ENCODE measurements at regions not wholly inside any gene's neighbourhood (a gene's known extent, or its start where the extent isn't known, plus 50 kb on each side); places are given as distances from the start of the nearest gene placed in this dataset.

DNA sequence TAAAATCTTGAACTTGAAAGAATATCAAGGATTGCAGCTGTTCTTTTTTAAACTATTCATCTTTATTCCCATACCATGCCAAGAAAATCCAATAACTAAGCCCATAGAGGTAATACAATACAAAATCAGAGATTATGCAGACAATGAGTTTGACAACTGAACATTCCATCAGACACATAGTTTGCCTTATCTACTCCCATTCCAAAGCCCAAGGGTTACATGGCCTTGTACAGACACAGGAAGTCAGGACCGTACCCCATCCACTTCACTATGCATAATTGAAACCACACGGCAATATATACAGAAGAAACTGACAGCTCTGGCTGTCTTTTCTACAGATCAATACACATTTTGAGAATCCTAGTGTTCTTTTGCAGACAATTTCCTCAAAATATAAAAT lies 181.3 kb downstream of the TMX3 start:
- H3K4me3 ChIP-seq (ENCODE audit: low read length), result no peak overlapping the region
- DNase-seq (ENCODE audit: low read depth, low spot score), result no peak

DNA sequence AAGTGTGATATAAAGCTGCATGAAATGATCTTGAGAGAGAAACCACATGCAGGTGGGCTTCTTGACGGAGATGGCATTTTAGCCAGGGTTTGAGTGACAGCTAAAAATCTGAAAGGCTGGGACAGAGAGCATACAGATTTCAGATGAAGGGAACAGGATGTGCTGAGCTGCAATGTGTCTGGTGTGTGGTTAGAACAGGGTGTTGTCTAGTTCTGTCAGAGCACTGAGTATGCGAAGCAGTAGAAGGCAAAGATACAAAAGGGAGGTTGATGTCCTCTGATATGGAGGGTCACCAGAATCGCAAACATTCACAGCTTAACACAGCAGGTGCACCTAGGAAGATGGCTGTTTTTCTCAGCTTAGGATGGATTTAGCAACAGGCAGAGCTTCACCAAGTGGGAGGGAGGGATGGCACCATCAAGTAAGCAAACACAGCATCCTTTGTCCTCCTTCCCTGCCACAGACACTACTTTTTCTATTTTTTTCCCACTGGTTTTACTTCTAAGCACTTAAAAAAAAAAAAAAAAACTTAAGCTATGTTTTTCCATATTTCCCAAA lies 182.5 kb downstream of the TMX3 start:
- no peak overlapping the region for H3K4me3 ChIP-seq (ENCODE audit: low read length)
- DNase-seq (ENCODE audit: low read depth, low spot score), result peak; percentile 31

DNA sequence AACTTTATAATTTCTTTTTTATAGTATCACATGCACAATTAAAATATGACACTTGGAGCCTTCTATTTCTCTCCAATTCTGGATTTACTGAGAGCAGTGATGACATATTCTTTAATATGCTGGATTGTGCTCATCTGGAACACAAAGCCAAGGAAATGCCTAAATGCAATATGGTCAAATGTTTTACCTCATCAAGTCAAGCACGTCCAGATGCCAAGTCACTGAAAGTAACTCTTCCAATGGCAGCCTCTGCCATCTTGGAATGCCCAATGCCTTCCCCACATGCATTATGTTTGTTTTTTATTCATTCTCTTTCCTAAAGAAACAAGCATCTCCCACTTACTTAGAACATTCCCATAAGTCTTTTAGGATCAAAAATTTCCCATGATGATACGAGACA lies 189.8 kb downstream of the TMX3 start:
- no peak overlapping the region for H3K4me3 ChIP-seq (ENCODE audit: low read length)
- no peak for DNase-seq (ENCODE audit: low read depth, low spot score)

- no peak overlapping the region for H3K4me3 ChIP-seq (ENCODE audit: low read length)
- DNase-seq (ENCODE audit: low read depth, low spot score), result no peak
Observed at GRCh38 chr18:68520406-68521075, 194.4 kb downstream of the TMX3 start.

DNA sequence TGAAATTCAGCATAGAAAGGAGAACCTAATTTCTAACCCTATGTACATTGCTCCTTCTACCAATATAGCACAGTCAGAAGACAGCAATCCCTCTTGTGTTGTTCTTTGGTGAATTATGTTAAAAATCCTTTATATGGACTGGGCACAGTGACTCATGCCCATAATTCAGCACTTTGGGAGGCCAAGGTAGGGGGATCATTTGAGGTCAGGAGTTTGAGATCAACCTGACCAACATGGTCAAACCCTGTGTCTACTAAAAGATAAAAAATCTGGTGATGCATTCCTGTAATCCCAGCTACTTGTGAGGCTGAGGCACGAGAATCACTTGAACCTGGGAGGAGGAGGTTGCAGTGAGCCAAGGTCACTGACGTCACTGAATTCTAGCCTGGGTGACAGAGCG lies 195.6 kb downstream of the TMX3 start:
- DNase-seq (ENCODE audit: low read depth, low spot score), result no peak
- no peak overlapping the region for H3K4me3 ChIP-seq (ENCODE audit: low read length)

DNA sequence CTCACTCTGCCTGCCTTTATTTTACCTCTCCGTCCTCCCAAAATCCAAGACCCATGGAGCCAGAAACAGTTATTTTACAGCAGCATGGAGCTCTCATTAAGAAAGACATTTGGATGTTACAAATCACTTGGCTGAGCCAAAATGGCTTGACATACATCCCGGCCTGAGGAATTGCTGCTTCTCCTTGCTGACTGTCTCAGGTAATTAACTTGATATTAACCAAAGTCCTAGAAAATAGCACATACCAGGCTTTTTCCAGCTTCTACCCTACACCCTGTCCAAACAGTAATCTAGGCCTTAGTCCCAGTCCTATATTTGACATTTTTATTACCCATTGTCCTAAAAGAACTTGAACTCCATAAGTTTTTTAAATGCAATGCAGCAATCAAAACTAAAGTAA lies 205.0 kb downstream of the TMX3 start:
- DNase-seq (ENCODE audit: low read depth, low spot score), result no peak
- no peak overlapping the region for H3K4me3 ChIP-seq (ENCODE audit: low read length)

GRCh38 chr18:68507781-68508180 lies 207.1 kb downstream of the TMX3 start:
- DNase-seq (ENCODE audit: low read depth, low spot score), result no peak
- H3K4me3 ChIP-seq (ENCODE audit: low read length), result no peak overlapping the region

DNA sequence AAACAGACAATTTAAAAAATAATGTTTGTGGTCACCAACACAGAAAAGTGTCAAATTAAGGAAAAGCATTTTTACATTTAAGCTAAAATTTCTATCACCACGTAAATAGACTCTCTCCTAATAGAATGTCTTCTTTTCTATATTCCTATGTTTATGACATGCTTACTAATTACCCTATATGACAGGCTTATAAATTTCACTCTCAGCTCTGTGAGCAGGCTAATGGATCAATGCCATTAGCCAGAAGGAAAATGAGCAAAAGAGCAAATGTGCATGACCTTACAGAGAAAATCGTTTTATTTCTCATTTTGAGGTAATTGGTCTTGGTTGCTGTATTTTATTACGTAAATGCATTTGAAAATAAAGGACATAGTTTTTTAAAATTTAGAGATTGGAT lies 209.7 kb downstream of the TMX3 start:
- H3K4me3 ChIP-seq (ENCODE audit: low read length), result no peak overlapping the region
- DNase-seq (ENCODE audit: low read depth, low spot score), result no peak

- no peak overlapping the region for H3K4me3 ChIP-seq (ENCODE audit: low read length)
- DNase-seq (ENCODE audit: low read depth, low spot score), result no peak
Observed at GRCh38 chr18:68504441-68505177, 210.3 kb downstream of the TMX3 start.

- no peak overlapping the region for H3K4me3 ChIP-seq (ENCODE audit: low read length)
Observed at GRCh38 chr18:68500556-68500955, 214.4 kb downstream of the TMX3 start.

DNA sequence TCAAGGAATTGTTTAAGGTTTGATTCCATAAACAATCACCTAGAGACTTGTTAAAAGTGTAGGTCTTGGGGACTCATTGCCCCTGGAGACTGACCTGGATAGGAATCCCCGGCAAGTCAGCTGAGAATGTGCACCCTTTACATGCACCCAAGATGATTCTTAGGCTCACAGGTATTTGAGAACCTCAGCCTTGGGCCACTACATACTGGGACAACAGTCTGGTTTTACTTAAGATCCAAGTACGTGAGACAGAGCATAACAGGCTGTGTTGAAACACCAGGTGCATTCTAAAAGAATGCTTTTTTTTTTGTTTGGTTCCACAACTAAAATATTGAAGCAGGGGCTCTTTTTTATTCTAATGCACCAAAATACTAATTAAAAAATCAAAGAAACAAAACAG lies 215.8 kb downstream of the TMX3 start:
- no peak overlapping the region for H3K4me3 ChIP-seq (ENCODE audit: low read length)
- DNase-seq (ENCODE audit: low read depth, low spot score), result no peak

More at GRCh38 chr18:68500556-68500955, 214.4 kb downstream of the TMX3 start:
- no peak for DNase-seq (ENCODE audit: low read depth, low spot score)

GRCh38 chr18:68498636-68499035 lies 216.3 kb downstream of the TMX3 start:
- H3K4me3 ChIP-seq (ENCODE audit: low read length), result no peak overlapping the region
- no peak for DNase-seq (ENCODE audit: low read depth, low spot score)

DNA sequence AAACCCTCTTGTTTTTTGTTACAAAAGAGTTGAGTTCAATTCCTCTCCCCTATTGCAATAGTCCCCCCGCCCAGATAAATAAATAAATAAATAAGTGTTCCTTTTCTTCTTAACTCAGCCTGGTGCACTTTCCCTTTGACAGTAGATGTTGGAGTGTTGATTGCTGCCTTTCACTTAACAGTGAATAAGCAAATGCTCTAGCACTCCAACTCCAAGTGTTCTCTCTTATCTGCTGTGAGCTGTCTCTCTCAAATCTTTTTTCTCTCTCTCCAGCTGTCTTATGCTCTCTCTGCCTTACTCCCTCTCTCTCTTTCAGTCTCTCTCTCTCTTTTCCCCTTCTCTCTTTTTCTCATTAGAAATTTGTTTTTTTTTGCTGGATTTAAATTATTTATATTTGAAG lies 216.7 kb downstream of the TMX3 start:
- no peak for DNase-seq (ENCODE audit: low read depth, low spot score)
- no peak overlapping the region for H3K4me3 ChIP-seq (ENCODE audit: low read length)

DNA sequence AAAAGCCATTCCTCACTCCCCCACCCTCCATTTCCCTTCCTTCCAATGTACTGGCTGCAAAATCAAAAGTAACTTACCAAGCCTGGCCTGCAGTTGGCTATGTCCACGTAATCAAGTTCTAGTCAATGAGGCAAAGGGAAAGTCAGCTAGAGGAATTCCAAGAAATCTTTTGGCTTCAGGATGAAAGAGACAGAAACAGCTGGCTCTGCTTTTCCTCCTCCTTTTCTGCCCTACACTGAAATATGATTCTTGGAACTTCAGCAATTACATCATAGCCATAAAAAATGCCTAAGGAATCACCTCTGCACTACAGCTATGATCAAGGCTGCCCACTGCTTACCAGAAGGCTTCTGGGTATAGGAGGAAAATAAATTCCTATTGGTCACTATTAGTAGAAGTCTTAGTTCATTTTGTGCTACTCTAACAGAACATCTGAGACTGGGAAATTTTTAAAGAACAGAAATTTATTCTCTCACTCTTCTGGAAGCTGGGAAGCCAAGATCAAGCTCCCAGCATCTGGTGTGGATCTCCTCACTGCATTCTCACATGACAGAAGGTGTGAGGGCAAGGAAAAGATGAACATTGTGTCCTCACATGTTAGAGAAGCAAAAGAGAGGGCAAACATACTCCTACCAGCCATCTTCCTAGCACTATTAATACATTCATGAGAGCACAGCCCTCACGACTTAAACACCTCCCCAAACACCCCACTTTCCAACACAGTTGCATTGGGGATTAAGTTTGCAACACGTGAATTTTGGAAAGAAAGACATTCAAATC lies 219.9 kb downstream of the TMX3 start:
- no peak overlapping the region for H3K4me3 ChIP-seq (ENCODE audit: low read length)
- DNase-seq (ENCODE audit: low read depth, low spot score), result no peak

GRCh38 chr18:68489013-68489792 lies 225.7 kb downstream of the TMX3 start:
- DNase-seq (ENCODE audit: low read depth, low spot score), result no peak

GRCh38 chr18:68484241-68484640 lies 230.7 kb downstream of the TMX3 start:
- no peak for DNase-seq (ENCODE audit: low read depth, low spot score)

More at GRCh38 chr18:68489013-68489792, 225.7 kb downstream of the TMX3 start:
- no peak overlapping the region for H3K4me3 ChIP-seq (ENCODE audit: low read length)

GRCh38 chr18:68482815-68483214 lies 232.1 kb downstream of the TMX3 start:
- no peak for DNase-seq (ENCODE audit: low read depth, low spot score)
- no peak overlapping the region for H3K4me3 ChIP-seq (ENCODE audit: low read length)

More at GRCh38 chr18:68484241-68484640, 230.7 kb downstream of the TMX3 start:
- no peak overlapping the region for H3K4me3 ChIP-seq (ENCODE audit: low read length)

- DNase-seq (ENCODE audit: low read depth, low spot score), result no peak
- H3K4me3 ChIP-seq (ENCODE audit: low read length), result no peak overlapping the region
Observed at GRCh38 chr18:68480196-68480595, 234.7 kb downstream of the TMX3 start.

- H3K4me3 ChIP-seq (ENCODE audit: low read length), result no peak overlapping the region
- DNase-seq (ENCODE audit: low read depth, low spot score), result no peak
Observed at GRCh38 chr18:68478246-68478645, 236.7 kb downstream of the TMX3 start.
